Activated T-helper 1 cell treated with anti-CD3 and anti-CD28 coated beads, Interleukin-12 subunit alpha, Interleukin-12 subunit beta, Interleukin-2, Interleukin-4 antibody, amounts not matched to agents 30 ng/mL and 10 ng/mL and 1 ng/mL, durations not matched to agents 14 hours and 24 hours and 36 hours (primary cell): ENCODE measurements at regions not wholly inside any gene's neighbourhood (a gene's known extent, or its start where the extent isn't known, plus 50 kb on each side); places are given as distances from the start of the nearest gene placed in this dataset.

Experiments
- DNase-seq: peaks from one replicate; pipeline ENCODE4 v3.0.0; 2021; ENCODE audit warnings: low spot score
- H3K27ac Mint-ChIP-seq: one replicate; pipeline ENCODE4 v1.8.0; 2021; ENCODE audit warnings: mild to moderate bottlenecking, mixed read lengths
- H3K27me3 Mint-ChIP-seq: one replicate; pipeline ENCODE4 v1.8.0; 2022; ENCODE audit warnings: mild to moderate bottlenecking, moderate library complexity, mixed read lengths; ENCODE audit not compliant: insufficient read depth
- H3K36me3 Mint-ChIP-seq: one replicate; pipeline ENCODE4 v1.8.0; 2021; ENCODE audit warnings: low read depth, mixed read lengths
- H3K4me1 Mint-ChIP-seq: one replicate; pipeline ENCODE4 v1.8.0; 2021; ENCODE audit warnings: low read depth, mixed read lengths
- H3K4me3 Mint-ChIP-seq: one replicate; pipeline ENCODE4 v1.8.0; 2021; ENCODE audit warnings: mild to moderate bottlenecking, moderate library complexity, mixed read lengths
- H3K9me3 Mint-ChIP-seq: one replicate; pipeline ENCODE4 v1.8.0; 2021; ENCODE audit warnings: mixed read lengths
- intact Hi-C: fragments of 100-400 bp; cut with micrococcal nuclease; formaldehyde crosslinking; loops from one replicate; pipeline ENCODE4 v1.15.1; 2024

DNA sequence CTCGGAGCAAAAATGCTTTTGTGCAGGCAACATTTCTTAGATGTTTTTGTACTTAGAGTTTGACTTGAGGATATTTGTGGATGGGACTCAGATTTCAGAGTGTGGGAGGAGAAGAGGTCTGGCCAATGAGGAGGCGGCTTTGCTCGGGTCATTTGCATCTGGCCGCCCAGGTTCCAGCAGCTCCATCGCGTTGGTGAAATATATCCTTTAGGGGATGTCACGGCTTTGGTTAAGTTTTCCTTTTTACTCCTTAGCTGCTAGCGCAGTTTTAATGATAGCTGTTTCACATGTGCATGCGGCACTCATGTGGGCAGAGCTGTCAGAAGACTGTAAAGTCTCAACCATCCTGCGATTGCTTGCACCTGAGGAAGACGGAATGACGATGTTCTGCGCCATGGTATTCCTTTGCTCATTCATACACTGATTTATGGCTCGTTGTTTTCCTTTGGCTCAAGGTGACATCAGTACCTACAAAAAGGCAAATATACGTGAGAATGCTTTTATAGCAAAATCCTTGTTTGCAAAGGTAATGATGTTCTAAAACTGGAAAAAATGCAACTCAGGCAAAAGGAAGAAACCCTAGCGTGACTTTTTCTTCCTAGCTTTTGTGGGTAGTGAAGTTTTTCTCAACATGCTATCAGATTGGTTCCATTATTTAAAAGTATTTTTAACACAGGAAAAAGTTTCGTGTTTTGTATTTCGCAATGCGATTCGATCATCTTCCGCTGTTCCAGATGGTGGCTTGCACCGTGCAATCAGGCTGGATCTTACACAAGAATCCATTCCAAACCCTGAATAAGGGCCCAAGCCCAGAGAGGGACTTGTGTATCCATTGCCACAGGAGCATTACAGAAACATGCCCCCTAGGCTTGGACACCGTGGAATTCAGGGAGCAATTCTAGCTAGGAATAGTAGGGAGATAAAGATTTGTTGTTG, 70.5 kb upstream of the ZNF516 start:
- no peaks in the 10 kb centered on the region for H3K4me1 Mint-ChIP-seq
- peaks cover 13% of the 10 kb centered on the region for H3K27me3 Mint-ChIP-seq
- intact Hi-C loops, result no loop called here
- H3K9me3 Mint-ChIP-seq, result no peaks in the 10 kb centered on the region
- no peak for DNase-seq
- H3K27ac Mint-ChIP-seq, result no peak overlapping the region
- H3K4me3 Mint-ChIP-seq, result no peak overlapping the region
- no peaks in the 10 kb centered on the region for H3K36me3 Mint-ChIP-seq

DNA sequence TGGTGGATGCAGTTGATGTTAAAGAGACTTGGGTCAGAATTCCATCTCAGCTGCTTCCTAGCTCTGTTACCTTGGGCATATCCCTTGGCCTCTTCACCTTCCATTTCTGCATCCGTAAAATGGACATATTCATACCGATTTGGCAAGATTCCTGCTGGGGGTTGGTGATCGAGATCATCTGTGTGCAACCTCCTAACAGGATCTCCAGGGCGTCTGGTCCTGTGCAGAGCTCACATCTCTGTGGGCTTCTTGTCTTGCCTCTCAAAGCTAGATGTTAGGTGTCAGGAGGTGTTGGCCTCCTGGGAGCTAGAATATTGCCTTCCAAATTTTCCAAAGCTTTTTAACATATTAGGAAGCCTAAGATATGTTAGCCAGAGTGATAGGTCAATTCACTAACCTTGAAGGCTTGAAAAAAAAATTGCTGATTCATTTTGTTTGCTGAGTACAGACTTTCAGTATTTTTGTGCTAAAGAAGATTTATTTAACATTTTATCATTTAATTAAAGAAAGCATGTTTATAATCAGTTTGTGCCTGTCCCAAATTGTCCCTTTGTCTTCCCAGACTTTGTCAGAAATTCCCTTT, 69.7 kb upstream of the ZNF516 start:
- no peaks in the 10 kb centered on the region for H3K9me3 Mint-ChIP-seq
- intact Hi-C loops, result loop anchor here (5.0 kb wide), 1 partner anchor 807 kb away; no protein-coding TSS in a partner anchor
- H3K4me3 Mint-ChIP-seq, result no peak overlapping the region
- no peaks in the 10 kb centered on the region for H3K4me1 Mint-ChIP-seq
- H3K27me3 Mint-ChIP-seq, result peaks cover 10% of the 10 kb centered on the region
- no peak overlapping the region for H3K27ac Mint-ChIP-seq
- DNase-seq, result no peak
- no peaks in the 10 kb centered on the region for H3K36me3 Mint-ChIP-seq

DNA sequence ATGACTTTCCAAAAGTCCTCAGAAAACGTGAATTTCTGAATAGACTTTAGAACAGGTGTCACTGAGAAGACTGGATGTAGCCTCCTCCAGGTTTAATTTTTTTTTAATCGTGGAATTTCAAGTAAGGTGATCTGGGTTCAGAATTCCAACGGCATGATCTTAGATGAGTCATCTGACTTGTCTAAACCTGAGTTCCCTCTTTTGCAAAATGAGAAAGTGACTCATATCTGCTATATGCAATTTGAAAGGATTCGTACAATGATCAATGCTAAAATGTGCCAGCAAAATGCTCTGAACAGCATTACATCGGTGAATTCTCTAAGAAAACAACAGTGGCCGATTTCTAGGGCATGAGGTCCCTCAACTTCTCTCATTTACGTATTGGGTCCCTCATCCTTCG, 69.1 kb upstream of the ZNF516 start:
- Mint-ChIP-seq H3K4me3 (no peak overlapping the region), H3K9me3 (no peaks in the 10 kb centered on the region), H3K27ac (no peak overlapping the region), H3K4me1 (no peaks in the 10 kb centered on the region), H3K27me3 (peaks cover 10% of the 10 kb centered on the region), H3K36me3 (no peaks in the 10 kb centered on the region)
- intact Hi-C loops, result loop anchor here (5.0 kb wide), 1 partner anchor 807 kb away; no protein-coding TSS in a partner anchor
- no peak for DNase-seq

DNA sequence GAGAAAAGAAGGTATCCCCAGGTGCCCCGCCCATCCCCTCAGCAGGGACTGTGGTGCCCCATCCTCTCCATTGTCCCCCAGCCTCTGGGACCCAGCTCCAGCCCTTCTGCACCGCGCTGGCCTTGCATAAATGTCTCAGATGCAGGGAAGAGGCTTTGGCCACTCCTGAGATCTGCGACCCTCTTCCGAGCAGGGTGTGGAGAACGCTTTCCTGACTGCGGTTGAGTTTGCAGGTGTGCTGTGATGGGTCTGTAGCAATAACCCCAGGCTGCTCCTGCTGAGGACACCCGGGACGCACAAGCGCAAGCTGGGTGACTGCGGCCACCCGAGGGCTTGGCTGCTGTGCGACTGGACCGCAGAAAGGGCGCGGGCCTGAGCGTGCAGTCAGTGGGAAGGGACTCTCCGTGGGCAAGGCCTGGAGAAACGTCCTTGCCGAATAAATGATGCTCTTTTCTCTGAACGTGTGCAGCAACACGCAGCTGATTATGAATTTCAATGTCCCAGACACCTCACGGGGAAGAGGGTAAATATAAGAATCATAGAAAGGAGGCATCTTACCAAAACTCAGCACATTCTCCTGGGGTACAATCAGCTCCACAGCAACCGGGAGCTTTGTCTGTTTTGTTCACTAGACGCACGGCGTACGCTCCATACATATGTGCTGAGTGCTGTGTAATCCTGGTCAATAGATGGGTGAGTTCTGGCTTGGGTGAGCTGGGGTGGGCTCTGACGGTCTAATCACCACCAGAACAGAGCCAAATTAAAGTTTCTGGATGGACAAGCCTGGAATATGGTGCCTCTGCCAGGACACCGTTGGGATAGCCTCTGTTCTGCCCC, 67.5 kb upstream of the ZNF516 start:
- DNase-seq, result no peak
- Mint-ChIP-seq H3K27ac (no peak overlapping the region), H3K9me3 (no peaks in the 10 kb centered on the region), H3K36me3 (no peaks in the 10 kb centered on the region), H3K4me1 (no peaks in the 10 kb centered on the region), H3K4me3 (no peak overlapping the region), H3K27me3 (peaks cover 10% of the 10 kb centered on the region)
- intact Hi-C loops, result loop anchor here (5.0 kb wide), 1 partner anchor 805 kb away; no protein-coding TSS in a partner anchor

DNA sequence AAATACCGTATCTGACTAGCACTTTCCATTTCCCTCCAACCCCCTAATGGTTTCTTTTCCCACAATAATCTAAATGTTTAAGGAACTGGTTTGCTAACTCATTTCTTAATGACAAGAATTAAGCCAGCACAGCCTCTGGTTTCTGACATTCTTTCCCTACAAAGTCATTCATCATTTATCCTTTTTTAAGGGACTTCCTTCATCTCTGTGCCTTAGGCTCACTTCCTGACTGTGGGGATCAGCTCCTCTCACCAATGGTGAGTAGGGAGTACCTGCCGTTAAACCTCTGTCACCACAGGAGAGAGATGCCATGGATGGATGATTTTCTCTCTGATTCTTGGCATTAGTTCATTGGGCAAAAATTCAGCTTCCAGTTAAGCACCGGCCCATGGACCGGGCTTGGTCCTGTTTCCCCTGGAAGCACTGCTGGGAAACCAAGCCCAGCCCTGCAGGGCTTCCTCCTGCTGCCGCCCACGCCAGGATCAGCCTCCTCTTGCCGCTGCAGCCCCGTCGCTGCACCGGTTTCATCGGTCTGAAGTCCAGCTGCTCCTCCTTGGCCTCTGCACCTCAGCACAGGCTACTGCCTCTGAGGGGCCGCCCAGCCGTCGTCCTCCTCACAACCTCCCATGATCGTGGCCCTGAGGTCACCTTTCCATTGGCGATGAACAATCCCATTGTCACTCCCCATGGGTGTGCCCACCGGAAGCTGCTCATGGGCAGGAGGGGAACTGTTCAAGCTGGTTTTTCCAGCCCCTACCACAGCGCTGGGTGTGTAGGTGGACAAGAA, 64.0 kb upstream of the ZNF516 start:
- no peak overlapping the region for H3K4me3 Mint-ChIP-seq
- H3K9me3 Mint-ChIP-seq, result no peaks in the 10 kb centered on the region
- intact Hi-C loops, result no loop called here
- H3K4me1 Mint-ChIP-seq, result no peaks in the 10 kb centered on the region
- DNase-seq, result no peak
- peaks cover 7% of the 10 kb centered on the region for H3K27me3 Mint-ChIP-seq
- H3K27ac Mint-ChIP-seq, result no peak overlapping the region
- no peaks in the 10 kb centered on the region for H3K36me3 Mint-ChIP-seq

DNA sequence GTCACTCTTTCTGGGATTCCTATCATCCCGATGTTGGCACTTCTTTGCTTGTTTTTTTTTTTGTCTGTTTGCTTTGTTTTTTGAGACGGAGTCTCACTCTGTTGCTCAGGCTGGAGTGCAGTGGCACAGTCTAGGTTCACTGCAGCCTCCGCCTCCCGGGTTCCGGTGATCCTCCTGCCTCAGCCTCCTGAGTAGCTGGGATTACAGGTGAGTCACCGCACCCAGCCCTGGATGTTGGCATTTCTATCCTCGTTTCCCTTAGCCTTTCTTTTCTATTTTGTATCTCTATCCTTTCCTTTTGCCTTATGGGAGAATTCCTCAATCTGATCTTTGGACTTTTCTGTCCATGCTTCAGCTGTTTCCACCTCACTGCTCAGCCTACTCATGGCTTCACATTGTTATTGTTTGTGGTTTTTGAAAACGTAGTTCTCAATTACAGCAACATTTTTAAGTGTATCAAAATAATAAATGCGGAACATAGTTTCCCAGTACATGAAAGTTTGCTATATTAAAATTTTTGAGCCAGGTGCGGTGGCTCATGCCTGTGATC, 62.1 kb upstream of the ZNF516 start:
- no peaks in the 10 kb centered on the region for H3K9me3 Mint-ChIP-seq
- H3K27me3 Mint-ChIP-seq, result peaks cover 8% of the 10 kb centered on the region
- intact Hi-C loops, result no loop called here
- DNase-seq, result no peak
- no peaks in the 10 kb centered on the region for H3K36me3 Mint-ChIP-seq
- no peaks in the 10 kb centered on the region for H3K4me1 Mint-ChIP-seq
- H3K4me3 Mint-ChIP-seq, result no peak overlapping the region
- H3K27ac Mint-ChIP-seq, result no peak overlapping the region

DNA sequence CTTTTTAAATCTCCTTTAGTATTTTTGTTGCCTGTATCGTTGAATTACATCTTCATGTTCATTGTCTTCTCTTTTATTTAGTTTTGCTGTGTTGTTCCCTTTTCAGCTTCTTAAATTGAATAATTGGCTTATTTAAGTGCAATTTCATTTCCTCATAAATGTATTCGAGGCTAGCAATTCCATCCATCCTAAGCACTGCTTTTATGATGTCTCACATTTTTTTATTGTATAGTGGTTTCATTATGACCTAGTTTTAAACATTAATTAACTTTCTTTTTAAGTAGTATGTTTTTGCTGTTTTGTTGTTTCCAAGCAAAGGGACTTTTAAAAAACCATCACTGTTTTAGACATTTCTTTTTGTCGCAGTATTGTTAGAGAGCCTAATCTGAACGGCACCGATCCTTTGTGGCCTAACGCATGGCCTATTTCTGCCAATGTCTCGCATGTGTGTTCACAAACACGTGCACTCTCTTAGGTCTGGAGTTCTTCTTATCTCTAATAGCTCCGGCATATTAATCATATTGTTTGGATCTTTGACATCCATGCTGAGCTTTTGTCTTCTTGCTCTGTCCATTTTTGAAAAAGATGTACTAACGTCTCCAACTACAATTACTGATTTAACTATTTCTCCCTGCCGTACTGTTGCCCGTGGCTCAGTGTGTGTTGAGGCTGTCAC, 59.6 kb upstream of the ZNF516 start:
- DNase-seq, result no peak

DNA sequence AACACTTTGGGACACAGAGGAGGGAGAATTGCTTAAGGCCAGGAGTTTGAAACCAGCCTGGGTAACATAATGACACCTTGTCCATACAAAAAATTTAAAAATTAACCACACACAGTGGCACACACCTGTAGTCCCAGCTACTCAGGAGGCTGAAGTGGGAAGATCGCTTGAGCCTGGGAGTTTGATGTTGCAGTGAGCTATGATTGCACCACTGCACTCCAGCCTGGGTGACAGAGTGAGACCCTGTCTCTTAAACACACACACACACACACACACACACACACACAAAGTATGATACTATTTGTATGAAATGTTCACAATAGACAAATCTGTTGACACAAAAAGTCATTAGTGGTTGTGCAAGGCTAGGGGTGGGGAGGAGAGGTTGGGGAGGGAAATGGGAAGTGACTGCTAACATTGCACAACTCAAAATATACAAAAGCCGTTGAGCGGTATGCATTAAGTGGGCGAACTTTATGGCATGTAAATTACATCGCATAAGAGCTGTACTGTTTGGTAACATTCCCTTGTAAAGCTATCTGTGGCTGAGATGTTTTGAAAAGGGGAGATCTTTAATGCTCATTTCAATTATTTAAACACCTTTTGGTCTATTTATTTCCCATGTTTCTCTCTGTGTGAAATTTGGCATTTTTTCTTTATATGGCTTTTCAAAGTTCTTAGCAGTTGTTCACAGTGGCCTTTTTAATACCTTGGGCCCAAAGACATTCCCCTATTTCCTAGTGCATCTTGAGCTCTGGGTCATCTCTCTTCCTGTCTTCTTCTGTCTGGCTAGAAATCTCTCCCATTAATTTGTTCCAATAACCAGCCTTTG, 58.9 kb upstream of the ZNF516 start:
- intact Hi-C loops, result no loop called here
- H3K4me3 Mint-ChIP-seq, result no peak overlapping the region

More for the DNA sequence above, 59.6 kb upstream of the ZNF516 start:
- Mint-ChIP-seq H3K36me3 (no peaks in the 10 kb centered on the region), H3K27ac (no peak overlapping the region), H3K4me3 (no peak overlapping the region), H3K27me3 (peaks cover 8% of the 10 kb centered on the region), H3K4me1 (no peaks in the 10 kb centered on the region), H3K9me3 (no peaks in the 10 kb centered on the region)
- intact Hi-C loops, result no loop called here

DNA sequence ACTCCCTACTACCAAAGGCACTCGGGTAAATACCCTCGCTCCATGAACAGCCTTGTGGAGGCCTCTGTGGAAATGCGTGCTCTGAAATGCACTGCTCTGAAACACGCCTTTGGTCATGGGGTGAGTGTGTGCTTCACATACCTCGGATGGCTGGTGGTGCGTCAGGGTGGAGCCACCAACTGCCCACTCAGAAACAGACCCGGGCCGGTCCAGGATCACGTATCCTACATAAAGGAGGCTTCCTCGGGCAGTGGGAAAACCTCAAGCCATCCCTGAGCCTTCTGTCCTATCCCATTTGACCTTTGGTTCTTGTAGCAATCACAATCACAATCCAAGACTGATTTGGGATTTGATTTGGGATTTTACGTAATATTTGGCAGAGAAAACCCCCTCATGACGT, 53.5 kb upstream of the ZNF516 start:
- H3K9me3 Mint-ChIP-seq, result no peaks in the 10 kb centered on the region
- H3K27ac Mint-ChIP-seq, result no peak overlapping the region
- no peak overlapping the region for H3K4me3 Mint-ChIP-seq
- no peaks in the 10 kb centered on the region for H3K4me1 Mint-ChIP-seq
- peaks cover 2% of the 10 kb centered on the region for H3K27me3 Mint-ChIP-seq
- intact Hi-C loops, result no loop called here
- no peak for DNase-seq
- no peaks in the 10 kb centered on the region for H3K36me3 Mint-ChIP-seq

More for the DNA sequence above, 58.9 kb upstream of the ZNF516 start:
- no peak overlapping the region for H3K27ac Mint-ChIP-seq
- H3K9me3 Mint-ChIP-seq, result no peaks in the 10 kb centered on the region
- peaks cover 8% of the 10 kb centered on the region for H3K27me3 Mint-ChIP-seq
- no peak for DNase-seq
- H3K36me3 Mint-ChIP-seq, result no peaks in the 10 kb centered on the region
- no peaks in the 10 kb centered on the region for H3K4me1 Mint-ChIP-seq

DNA sequence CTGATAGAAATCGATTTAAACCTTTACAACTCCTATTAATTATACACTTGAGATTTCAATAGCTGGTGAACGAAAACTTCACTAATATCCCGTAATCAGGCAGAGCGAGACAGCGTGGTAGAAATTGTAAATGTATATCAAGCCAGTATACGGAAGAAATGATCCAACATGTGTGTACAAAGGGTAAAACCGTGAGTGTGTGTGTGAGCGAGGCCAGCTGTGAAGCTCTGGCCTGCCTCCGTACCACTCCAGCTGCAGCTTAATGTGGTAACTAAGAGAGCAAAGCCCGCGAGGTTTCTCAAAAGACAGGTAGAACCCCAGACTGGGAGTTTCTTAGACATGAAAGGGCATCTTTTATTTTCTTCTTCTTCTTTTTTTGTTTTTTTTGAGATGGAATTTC, 52.3 kb upstream of the ZNF516 start:
- intact Hi-C loops, result no loop called here
- Mint-ChIP-seq H3K27me3 (peaks cover 2% of the 10 kb centered on the region), H3K36me3 (no peaks in the 10 kb centered on the region), H3K4me1 (no peaks in the 10 kb centered on the region), H3K9me3 (no peaks in the 10 kb centered on the region), H3K4me3 (no peak overlapping the region), H3K27ac (no peak overlapping the region)
- DNase-seq, result no peak

DNA sequence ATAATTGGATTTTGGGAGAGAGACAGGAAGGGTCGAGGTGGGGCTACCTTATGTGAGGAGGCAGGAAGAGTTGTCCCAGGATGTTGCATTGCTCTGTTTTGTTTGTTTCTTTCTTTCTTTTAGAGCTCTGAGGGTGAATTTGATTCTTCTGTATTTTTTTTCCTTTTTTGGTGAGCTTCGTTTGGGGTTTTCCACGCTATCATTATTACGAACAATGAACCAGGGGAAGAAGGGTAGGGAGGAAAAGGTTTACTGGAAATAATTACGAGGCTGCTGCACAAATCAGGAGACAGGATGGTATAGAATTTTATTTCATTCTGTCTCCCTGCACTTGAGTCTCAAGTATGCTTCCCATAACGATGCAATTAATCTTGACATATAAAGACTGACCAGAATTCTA, 51.4 kb upstream of the ZNF516 start:
- intact Hi-C loops, result no loop called here
- Mint-ChIP-seq H3K4me3 (no peak overlapping the region), H3K9me3 (no peaks in the 10 kb centered on the region), H3K27me3 (no peaks in the 10 kb centered on the region), H3K27ac (no peak overlapping the region), H3K4me1 (no peaks in the 10 kb centered on the region), H3K36me3 (no peaks in the 10 kb centered on the region)
- DNase-seq, result no peak
